ENCODE measurements at regions not wholly inside any gene's neighbourhood (a gene's known extent, or its start where the extent isn't known, plus 50 kb on each side); places are given as distances from the start of the nearest gene placed in this dataset.
"Not testable (repeated sequence)": the region's sequence is repeated elsewhere in the genome, so short reads cannot be mapped to it uniquely, and the experiment has no call there.

DNA sequence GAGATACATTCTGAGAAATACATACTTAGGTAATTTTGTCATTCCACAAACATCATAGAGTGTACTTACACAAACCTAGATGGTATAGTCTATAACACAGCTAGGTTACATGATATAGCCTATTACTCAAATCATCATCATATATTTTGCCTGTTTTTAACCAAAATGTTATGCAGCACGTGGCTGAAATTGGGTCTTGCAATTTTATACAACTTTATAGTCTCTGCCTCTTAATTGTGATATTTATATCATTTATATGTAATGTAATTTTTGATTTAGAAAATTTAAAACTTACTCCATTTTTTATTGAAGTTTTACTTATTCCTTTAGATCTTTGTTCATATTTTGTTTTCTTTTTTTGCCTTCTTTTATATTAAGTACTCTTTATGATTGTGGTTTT is 350.7 kb upstream of the DCN start:
- DNase-seq (ENCODE audit: low read depth): no peak

DNA sequence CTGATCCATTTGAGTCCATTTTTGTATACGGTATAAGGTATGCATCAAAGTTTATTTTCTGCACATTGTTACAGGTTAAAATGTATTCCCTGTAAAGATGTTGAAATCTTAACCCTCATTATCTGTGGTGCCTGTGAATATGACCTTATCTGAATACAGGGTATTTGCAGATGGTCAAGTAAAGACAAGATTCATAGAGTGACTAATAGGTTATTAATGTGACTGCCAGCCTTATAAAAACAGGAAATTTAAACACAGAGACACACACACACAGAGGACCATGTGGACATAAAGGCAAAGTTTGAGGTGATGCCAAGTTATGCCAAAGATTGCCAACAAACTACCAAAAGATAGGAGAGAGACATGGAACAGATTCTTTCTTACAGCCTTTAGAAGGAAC is 347.2 kb upstream of the DCN start:
- DNase-seq (ENCODE audit: low read depth): no peak

DNA sequence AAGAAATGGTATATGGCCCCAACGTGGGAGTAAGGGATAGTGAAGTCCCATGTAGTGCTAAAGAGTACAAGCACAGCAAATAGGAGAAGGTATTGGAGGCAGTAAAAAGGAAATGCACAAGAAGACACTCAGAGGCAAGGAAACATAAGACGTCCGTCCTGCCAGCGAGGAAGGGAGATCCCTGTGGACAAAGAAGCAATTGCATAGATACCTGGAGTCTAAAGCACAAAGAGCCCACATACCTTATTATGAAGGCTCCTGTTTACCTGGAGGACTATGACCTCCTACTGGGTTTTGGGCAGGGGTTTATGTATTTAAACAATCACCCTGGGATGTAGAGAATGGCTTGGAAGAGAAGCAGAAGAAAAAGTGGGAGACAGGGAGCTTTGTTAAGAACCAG is 341.2 kb upstream of the DCN start:
- DNase-seq (ENCODE audit: low read depth): no peak

DNA sequence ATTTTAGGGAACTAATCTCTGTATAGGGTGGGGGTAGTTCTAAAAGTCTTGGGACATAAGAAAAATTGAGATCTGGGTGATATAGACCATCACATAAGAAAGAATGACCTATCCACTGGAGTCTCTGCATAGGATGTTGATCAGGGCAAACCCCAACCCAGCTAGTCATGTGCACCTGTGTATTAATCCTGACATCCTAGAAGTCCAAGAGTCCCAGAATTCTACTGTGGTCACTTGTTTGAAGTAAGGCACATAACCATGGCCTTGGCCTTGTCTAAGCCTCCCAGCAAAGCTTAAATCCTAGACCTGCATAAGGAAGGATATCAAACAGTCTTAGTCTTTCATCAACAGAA is 334.1 kb upstream of the DCN start:
- no peak for DNase-seq (ENCODE audit: low read depth)

DNA sequence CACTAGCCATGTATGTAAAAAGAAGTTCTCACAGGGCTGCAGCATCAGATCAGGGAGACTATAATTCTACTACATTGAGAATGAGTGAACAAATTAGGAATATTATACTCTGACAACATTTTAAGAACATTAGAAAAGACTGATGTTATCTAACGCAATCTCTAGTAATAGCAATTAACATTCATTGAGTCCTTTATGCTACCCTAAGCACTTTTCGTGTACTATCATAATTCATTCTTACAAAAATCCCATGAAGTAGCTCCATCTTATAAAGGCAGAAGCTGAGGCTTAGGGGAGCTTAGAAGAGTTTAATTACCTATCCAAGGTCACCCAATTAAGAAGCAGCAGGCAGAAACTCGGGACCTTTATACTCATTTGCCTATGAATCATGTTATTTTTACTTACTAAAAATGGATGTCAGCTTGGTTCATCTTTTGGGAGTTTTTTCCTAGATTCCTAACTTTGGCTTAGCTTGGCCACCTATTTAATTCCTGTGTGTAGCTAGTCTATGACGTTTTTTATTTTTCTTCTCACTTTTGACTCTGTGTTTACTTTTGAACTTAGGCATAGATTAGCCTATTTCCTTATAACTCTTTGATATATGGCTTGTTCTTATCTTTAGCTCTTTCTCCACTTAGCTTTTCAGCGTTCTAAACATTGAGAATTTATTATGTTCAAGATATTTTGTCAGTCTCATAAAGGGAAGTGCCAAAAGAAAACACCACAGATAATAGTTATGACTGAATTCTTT is 333.5 kb upstream of the DCN start:
- no peak for DNase-seq (ENCODE audit: low read depth)

DNA sequence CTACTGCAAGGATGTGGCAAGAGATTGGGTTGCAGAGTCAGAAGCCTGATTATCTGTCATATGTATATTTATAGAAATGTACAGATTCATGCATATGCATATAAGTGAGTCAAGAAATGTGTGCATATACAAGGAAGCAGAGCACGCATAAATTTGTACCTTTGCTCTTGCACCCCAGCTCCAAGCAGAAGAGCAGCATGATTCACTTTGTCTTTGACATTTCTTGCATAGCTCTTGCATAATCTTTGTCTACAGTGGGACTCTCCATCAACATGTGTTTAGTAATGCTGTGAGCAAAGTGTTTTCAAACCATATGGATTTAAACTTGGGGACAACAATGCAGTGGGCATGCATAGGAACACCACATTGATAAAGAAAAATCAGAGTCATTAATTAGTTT is 330.7 kb upstream of the DCN start:
- no peak for DNase-seq (ENCODE audit: low read depth)

DNA sequence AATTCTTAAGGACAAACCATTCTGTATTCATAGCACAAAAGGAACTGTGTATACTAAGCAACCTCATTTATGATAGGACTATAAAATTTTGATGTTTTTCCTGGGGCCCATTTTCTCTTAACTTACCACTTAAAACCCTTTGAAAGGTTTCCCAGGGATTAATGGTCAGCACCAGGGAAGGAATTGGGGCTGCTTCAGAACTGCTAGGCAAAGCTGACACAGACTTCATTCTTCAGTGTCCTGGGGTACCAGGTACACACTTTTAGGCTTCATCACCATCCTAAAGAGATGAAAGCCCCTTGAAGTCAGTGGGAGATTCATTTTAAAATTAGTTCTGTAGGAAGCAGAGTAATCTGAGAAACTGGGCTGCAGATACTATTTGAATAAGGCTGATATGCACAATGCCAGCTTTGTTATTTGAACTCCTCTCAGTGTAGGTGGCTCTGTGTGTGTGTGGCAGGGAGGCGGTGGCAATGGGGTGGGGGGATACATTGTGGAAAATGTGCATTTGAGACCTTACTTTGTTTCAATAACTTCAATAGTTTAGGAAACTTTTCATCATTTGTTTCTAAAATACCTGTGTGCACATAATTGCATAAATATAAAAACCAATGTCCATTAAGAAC is 329.3 kb upstream of the DCN start:
- no peak for DNase-seq (ENCODE audit: low read depth)

DNA sequence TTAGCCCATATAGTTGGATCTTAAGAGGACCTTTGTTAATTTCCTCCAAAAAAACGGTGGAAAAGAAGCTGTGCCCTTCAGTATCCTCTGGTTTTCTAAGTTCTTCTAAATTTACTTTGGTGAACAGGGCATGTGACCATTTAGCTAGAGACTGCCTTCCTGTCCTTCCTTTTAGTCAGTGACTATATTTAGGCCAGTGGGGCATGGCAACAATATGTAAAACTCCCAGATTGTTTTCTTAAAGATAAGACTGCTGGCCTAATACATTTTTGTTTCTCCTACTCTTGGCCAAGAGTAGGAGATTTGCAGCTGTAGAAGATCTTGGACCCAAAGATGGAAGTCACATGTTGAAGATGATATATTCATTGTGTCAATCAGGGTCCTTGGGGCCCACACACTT is 325.1 kb upstream of the DCN start:
- no peak for DNase-seq (ENCODE audit: low read depth)

DNA sequence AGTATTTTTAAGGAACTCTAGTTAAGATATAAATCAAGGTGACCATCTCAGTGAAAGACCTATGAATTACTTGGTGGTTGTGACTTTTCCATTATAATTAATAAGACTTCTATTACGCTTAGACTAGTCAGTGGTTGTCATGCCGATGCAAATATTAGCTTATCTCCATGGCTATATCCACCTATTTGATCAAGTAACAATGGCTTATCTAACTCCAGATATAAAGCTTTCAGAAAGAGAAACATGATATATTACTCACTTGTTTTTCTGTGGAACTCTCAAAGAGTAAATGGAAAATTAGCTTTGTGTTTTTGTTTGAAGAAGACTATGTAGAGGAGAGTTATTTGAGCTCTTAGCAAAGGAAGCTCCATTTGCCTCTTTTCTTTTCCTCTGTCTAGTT is 323.8 kb upstream of the DCN start:
- no peak for DNase-seq (ENCODE audit: low read depth)

DNA sequence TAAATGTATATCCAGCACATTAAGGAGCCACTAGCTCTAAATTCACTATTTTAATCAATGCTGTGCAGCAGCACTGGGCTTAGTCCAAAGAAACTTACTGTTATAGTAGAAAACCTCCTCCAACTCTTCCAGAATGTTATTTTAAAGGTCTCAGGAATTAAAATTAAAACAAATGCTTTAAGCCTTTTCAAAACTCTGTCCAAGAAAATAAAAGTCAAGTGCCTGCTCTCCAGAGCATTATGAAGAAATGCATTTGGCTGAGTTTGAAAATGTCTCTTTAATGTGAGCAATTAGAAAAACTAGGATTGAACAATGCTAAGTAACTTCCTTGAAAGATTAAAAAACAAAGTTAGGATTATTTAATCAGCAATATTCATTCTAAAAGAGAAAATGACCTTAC is 322.4 kb upstream of the DCN start:
- DNase-seq (ENCODE audit: low read depth): no peak

DNA sequence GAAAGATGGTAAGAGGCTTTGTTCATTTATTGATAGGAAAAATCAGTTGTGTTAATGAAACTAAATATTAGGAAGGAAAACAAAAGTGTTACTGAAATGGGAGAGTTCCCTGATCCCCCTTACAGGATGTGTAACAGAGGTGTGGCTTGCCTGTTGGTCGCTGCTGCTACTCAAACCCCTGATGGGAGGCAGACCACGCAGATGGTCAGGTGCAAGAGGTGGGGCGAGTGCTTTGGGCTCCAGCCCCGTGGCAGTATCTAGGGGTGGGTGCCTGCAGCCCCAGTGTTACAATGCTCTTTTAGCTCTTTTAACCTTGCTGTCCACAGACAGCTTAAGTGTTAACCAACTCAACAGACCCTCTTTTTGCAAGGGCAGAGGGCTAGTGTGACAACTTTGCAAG is 319.6 kb upstream of the DCN start:
- no peak for DNase-seq (ENCODE audit: low read depth)

DNA sequence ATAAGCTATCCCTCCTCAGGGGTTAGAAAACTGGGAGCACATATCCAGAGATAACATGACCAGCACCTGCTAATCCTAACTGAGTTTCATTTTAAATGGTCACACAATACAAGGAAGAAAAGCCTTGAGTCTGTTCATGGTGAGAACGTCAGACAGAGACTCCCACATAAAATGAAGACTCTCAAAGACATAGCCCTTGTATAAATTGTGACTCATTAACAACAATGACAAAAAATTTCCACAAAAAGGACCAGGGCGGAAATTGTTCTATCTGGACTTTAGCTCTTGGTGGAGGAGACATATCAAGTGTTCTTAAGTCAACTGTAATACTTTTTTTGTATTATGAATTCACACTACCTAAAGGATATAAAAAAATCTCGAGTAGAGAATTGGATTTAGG is 313.7 kb upstream of the DCN start:
- no peak for DNase-seq (ENCODE audit: low read depth)

DNA sequence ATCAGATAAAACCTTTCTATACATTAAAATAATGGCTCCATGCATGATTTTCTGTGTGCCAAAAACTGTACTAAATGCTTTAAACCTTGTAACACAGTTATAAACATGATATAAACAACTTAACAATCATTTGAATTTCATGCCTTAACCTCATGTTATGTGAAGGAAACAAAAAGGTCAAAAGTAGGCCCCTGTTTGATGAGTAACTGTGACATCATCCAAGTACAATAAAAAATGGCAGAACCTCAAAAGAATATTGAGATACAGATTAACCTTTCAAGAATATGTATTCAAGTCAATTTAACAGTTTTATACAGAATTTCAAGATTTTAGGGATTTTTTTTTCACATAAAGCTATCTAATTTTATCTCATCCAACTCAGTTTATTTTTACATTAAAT is 310.7 kb upstream of the DCN start:
- no peak for DNase-seq (ENCODE audit: low read depth)

DNA sequence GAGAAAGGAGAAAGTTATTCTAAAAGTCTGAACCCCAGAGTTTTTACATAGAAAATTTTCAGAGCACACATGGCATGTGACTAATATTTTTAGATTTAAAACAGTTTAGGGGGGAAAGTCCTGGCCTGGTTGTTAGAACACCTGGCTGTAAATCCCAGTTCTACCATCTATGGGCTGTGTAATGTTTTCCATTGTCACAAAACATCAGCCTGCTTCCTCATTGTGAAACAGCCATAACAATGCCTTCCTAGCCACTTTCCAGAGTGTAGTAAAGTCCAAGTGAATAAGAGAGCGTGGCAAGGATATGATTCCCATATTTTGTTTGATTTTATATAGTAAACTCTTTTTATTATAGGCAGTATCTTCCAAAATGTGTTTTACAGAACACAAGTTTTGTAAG is 310.0 kb upstream of the DCN start:
- no peak for DNase-seq (ENCODE audit: low read depth)

DNA sequence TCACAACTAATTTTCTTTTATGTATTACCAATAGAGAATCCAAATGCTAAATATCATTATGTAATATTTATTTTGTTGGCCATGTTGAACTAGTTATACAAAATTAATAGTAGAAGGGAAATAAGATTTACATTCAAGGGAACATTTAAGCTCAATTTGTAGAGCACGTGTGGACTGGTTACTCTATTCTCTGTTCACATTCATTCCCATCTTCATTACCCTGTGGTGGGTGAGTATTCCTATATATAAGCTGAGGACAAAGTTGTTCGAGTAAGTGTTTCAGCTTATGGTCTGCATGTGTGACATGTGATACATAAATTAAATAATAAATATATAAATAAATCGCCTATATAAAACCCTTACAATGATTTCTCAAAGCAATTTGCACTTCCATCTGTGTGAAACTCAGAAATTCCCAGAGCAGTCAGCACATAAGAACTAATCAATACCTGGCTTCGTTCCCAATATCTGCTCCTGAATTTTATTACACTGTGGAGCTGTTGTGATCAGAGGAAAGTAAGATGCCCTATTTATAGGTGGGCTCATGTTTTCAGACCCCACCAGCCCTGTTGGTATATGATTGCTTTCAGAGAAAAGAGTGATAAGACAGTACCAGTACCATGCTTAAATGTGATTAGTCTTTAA is 308.2 kb upstream of the DCN start:
- no peak for DNase-seq (ENCODE audit: low read depth)

DNA sequence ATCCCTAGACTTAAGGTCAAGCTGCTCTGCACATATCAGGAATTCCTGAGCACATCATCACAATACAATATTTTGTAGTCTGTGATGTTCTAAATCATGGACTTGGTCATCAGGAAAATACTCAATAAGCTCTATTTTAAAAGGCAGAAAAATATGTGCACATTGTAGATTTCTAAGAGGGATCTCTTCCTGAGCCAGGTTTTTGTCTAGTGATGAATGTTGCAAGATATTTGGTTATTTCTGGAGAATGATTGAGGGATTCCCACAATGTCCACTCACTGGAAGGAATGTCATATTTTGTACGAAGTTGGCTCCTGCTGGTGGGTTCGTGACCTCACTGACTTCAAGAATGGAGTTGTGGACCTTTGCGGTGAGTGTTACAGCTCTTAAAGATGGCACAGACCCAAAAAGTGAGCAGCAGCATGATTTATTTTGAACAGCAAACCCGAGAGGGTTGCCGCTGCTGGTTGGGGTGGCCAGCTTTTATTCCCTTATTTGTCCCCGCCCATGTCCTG is 300.9 kb upstream of the DCN start:
- DNase-seq (ENCODE audit: low read depth): no peak

DNA sequence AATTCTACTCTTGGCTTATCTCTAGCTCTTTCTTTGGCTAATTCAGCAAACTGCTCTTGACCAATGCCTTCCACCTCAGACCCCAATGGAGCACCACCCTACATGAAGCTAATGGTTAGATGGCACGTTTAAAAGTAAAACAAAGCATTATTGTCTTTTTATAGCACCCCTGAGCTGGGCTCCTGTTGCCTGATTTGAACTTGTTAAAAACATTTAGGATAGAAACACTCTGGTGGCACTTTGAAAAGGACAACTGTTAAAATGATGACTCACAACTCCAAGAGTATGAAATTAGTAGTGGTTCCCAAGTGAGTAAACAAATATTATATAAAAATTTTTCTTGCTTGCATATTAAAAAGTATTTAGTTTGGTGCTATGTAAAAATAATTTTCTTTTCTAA is 299.6 kb upstream of the DCN start:
- no peak for DNase-seq (ENCODE audit: low read depth)

DNA sequence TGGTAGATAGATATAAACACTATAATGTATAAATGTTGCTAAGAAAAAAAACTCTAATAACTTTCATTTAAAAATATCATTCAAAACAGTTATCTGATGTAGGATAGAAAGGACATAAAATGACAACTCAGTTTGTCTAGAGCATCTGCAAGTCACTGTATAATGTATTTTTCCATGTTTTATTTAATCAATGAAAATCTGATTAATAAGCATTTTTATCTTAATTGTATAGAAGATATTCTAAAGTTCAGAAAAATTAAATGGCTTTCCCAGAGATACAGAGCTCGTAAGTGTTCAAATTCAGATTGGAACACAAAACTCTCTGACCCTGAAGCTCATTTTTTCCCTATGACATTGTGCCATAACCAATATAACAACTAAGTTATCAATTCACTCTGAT is 295.9 kb upstream of the DCN start:
- DNase-seq (ENCODE audit: low read depth): no peak

DNA sequence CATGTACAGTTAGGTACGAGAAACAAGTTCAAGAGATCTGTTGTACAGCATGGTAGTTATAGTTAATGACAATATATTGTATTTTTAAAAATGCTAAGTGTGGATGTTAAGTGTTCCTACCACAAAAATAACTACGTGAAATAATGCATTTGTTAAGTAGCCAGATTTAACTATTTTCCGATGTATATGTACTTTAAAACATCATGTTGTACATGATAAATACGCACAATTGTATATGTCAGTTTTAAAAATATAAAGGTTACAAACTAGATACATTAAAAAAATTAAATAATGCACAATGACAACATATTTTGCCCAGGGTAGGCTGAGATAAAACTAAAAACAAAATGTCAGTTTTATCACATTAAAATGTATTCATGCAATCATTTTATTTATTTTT is 285.1 kb upstream of the DCN start:
- no peak for DNase-seq (ENCODE audit: low read depth)

DNA sequence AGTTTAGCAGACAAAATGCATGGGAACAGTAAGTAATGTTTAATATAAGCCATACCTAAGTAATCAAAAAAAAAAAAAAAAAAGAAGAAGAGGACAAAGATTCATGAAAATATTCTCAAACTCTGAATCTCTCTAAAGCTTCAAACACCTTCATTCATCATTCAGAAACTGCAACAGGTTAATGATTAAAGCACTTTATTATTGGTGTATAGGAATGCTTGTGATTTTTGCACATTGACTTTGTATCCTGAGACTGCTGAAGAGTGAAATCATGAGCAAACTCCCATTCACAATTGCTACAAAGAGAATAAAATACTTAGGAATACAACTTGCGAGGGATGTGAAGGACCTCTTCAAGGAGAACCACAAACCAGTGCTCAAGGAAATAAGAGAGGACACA is 278.4 kb upstream of the DCN start:
- no peak for DNase-seq (ENCODE audit: low read depth)

DNA sequence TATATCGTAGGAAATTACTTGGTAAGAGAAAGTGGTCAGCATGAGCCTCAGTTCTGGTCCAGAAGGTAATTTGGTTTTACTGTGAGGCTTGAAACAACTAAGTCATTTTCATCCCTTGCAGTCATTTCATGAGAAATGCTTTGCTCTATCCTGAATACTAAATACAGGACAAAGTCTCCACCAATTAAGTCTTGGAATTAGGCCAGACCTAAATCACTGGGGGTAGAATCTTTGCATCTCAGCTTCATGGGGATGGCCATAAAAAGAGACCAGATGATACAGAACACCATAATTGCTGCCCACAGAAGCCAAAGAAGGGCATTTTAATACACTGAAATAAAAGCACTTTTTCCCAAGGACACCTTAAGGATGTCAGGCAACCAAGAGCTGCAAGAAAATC is 277.9 kb upstream of the DCN start:
- DNase-seq (ENCODE audit: low read depth): no peak

DNA sequence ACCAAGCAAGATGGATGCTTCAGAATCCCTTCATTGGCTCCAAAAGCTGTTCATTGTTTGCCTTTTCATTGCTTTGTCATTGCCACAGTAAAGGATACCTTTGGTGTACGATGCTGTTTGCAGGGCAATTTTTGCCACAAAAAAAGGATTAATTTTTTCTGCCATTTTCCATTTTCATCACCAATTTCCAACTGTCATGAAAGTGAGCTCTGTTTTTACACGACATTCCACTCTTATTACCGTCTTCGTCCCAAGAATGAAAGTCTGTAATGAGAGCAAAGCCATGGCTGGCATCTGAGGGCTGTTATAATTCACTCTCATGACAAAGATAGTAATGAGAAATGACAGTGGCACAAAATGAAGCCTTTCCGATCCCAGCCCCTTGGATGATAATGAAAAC is 272.7 kb upstream of the DCN start:
- DNase-seq (ENCODE audit: low read depth): no peak

DNA sequence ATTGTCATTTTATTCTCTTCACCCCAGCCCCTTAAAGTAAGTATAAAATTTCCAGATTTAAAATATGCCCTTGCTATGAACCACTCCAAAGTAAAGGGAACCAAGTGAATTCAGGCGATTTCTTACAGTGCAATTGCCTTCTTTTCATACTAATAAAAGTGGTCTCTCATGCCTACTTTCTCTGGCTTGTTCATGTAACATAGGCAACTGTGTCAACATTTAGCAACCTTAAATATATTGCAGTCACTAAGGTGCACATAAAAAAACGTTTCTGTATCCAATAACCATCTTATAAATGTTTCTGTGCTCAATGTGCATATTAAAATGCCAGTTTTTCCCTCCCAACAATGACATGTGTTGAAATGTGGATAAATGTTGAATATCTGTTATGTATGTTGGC is 271.6 kb upstream of the DCN start:
- DNase-seq (ENCODE audit: low read depth): no peak

DNA sequence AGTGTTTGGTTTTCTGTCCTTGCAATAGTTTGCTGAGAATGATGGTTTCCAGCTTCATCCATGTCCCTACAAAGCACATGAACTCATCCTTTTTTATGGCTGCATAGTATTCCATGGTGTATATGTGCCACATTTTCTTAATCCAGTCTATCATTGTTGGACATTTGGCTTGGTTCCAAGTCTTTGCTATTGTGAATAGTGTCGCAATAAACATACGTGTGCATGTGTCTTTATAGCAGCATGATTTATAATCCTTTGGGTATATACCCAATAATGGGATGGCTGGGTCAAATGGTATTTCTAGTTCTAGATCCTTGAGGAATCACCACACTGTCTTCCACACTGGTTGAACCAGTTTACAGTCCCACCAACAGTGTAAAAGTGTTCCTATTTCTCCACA is 269.8 kb upstream of the DCN start:
- not testable (repeated sequence) for DNase-seq (ENCODE audit: low read depth)
